HG03135 (cell line): ENCODE measurements at regions not wholly inside any gene's neighbourhood (a gene's known extent, or its start where the extent isn't known, plus 50 kb on each side); places are given as distances from the start of the nearest gene placed in this dataset.

Source experiments
- ATAC-seq: cut with Tn5 transposase; IDR thresholded peaks from one replicate; pipeline ENCODE4 v1.9.1; 2021; ENCODE audit warnings: mild to moderate bottlenecking, moderate library complexity; ENCODE audit not compliant: unreplicated experiment

- ATAC-seq: no peak
These were observed 266.4 kb downstream of the MRTFB start for GRCh38 chr16:14337303-14338191.

GRCh38 chr16:14335297-14335696 is 264.2 kb downstream of the MRTFB start:
- no peak for ATAC-seq

GRCh38 chr16:14334366-14335080 is 263.4 kb downstream of the MRTFB start:
- no peak for ATAC-seq

GRCh38 chr16:14333361-14333760 is 262.2 kb downstream of the MRTFB start:
- ATAC-seq: no peak

- no peak for ATAC-seq
These were observed 259.9 kb downstream of the MRTFB start for GRCh38 chr16:14331020-14331419.

- ATAC-seq: no peak
These were observed 258.7 kb downstream of the MRTFB start for GRCh38 chr16:14329727-14330350.

- ATAC-seq: no peak
These were observed 254.6 kb downstream of the MRTFB start for GRCh38 chr16:14325502-14326401.

GRCh38 chr16:14324581-14324980 is 253.5 kb downstream of the MRTFB start:
- no peak for ATAC-seq

- no peak for ATAC-seq
These were observed 251.1 kb downstream of the MRTFB start for GRCh38 chr16:14322186-14322585.

- no peak for ATAC-seq
These were observed 250.4 kb downstream of the MRTFB start for GRCh38 chr16:14321542-14321941.

- ATAC-seq: no peak
These were observed 249.3 kb downstream of the MRTFB start for GRCh38 chr16:14320406-14320805.
